A673 (cell line): ENCODE measurements at regions not wholly inside any gene's neighbourhood (a gene's known extent, or its start where the extent isn't known, plus 50 kb on each side); places are given as distances from the start of the nearest gene placed in this dataset.
"Not testable (repeated sequence)": the region's sequence is repeated elsewhere in the genome, so short reads cannot be mapped to it uniquely, and the experiment has no call there.

Source experiments
- BruUV-seq: library from RNA; stranded (reverse); fragments of 400-500 nt; replicated peaks from 2 replicates; lab custom pipeline; 2021; lab: Mats Ljungman, UMichigan
- CTCF ChIA-PET: fragments of 300-600 bp; sonication (Branson Sonifier 250); formaldehyde crosslinking; loops from one replicate; lab custom pipeline; 2022; ENCODE audit warnings: antibody characterized with exemption; lab: Charles Lee
- POLR2A ChIA-PET: fragments of 300-600 bp; sonication (Branson Sonifier 250); formaldehyde crosslinking; loops from one replicate; lab custom pipeline; 2022; ENCODE audit warnings: antibody characterized with exemption; ENCODE audit not compliant: low non-redundant PET; lab: Charles Lee
- DNase-seq: peaks from one replicate; pipeline ENCODE4 v3.0.0-alpha.2; 2015; ENCODE audit warnings: low spot score
- H3K27ac ChIP-seq: fragments of 200-600 bp; sonication (generic); 2 replicates; pipeline ENCODE4 v1.5.1; 2016; ENCODE audit warnings: mixed run types, low read depth, mild to moderate bottlenecking, mixed read lengths, antibody characterized with exemption, low read length; ENCODE audit not compliant: poor library complexity, severe bottlenecking
- H3K27me3 ChIP-seq: fragments of 200-600 bp; sonication (generic); replicated peaks from 2 replicates; pipeline ENCODE4 v1.6.1; 2017; ENCODE audit warnings: mixed run types, low read depth, mild to moderate bottlenecking, mixed read lengths, antibody characterized with exemption, low read length; ENCODE audit not compliant: insufficient read depth, poor library complexity
- H3K36me3 ChIP-seq: fragments of 200-600 bp; sonication (generic); 2 replicates; pipeline ENCODE4 v1.6.1; 2016; ENCODE audit warnings: mixed run types, mild to moderate bottlenecking, mixed read lengths, antibody characterized with exemption, low read length; ENCODE audit not compliant: insufficient read depth, poor library complexity, severe bottlenecking
- H3K4me1 ChIP-seq: fragments of 200-600 bp; sonication (generic); 2 replicates; pipeline ENCODE4 v1.6.1; 2017; ENCODE audit warnings: mixed run types, mild to moderate bottlenecking, mixed read lengths, antibody characterized with exemption, low read length; ENCODE audit not compliant: insufficient read depth, poor library complexity, severe bottlenecking
- H3K4me3 ChIP-seq: fragments of 200-600 bp; sonication (generic); 2 replicates; pipeline ENCODE4 v1.5.1; 2016; ENCODE audit warnings: low read depth, mixed run types, mild to moderate bottlenecking, mixed read lengths, low read length; ENCODE audit not compliant: poor library complexity, severe bottlenecking
- H3K9me3 ChIP-seq: fragments of 200-600 bp; sonication (generic); 2 replicates; pipeline ENCODE4 v1.6.1; 2016; ENCODE audit warnings: mixed run types, low read depth, mild to moderate bottlenecking, mixed read lengths, antibody characterized with exemption, low read length; ENCODE audit not compliant: poor library complexity, severe bottlenecking
- EZH2 ChIP-seq: fragments of 200-600 bp; sonication (generic); IDR thresholded peaks from 2 replicates; pipeline ENCODE4 v1.6.1; 2017; ENCODE audit warnings: borderline replicate concordance, low read depth, mild to moderate bottlenecking, mixed read lengths, antibody characterized with exemption, low read length; ENCODE audit not compliant: poor library complexity, severe bottlenecking
- intact Hi-C: fragments of 100-400 bp; cut with micrococcal nuclease; formaldehyde crosslinking; loops from one replicate; pipeline ENCODE4 v1.10.0; 2022; ENCODE audit not compliant: unreplicated experiment
- TF ChIP-seq, protein P1 (sequence below): fragments of 300-800, 200-600 bp; sonication (generic); conservative IDR thresholded peaks from 2 replicates; pipeline ENCODE4 v1.5.1; 2017; ENCODE audit warnings: low read depth, mild to moderate bottlenecking, antibody characterized with exemption, low read length, moderate library complexity, mixed read lengths

DNA sequence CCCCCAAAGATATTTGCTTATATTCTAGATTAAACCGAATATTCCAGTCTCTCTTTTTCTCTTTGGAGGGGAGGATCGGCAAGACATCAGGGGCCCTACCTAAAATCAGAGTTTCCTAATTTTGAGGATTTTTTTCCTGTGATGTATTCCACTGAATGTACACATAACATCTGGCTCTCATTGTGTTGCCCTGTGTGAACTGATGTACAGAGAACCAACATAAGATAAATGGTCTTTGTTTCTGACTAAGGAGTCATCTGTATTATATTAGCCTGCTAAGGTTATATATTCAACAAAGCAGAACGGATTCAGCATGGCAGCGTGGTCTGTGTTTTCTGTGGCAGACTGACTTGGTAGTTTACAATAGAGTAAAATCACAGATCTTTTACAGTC is 114.8 kb upstream of the NCAM2 start:
- no peak overlapping the region for H3K4me3 ChIP-seq
- no peaks in the 10 kb centered on the region for H3K27me3 ChIP-seq
- intact Hi-C loops, result loop anchor here (5.0 to 10.0 kb wide), 3 partner anchors 84 to 1929 kb away; no protein-coding TSS in a partner anchor
- ChIA-PET CTCF (no interaction called here), POLR2A (no interaction called here)
- TF ChIP-seq, protein P1, sequence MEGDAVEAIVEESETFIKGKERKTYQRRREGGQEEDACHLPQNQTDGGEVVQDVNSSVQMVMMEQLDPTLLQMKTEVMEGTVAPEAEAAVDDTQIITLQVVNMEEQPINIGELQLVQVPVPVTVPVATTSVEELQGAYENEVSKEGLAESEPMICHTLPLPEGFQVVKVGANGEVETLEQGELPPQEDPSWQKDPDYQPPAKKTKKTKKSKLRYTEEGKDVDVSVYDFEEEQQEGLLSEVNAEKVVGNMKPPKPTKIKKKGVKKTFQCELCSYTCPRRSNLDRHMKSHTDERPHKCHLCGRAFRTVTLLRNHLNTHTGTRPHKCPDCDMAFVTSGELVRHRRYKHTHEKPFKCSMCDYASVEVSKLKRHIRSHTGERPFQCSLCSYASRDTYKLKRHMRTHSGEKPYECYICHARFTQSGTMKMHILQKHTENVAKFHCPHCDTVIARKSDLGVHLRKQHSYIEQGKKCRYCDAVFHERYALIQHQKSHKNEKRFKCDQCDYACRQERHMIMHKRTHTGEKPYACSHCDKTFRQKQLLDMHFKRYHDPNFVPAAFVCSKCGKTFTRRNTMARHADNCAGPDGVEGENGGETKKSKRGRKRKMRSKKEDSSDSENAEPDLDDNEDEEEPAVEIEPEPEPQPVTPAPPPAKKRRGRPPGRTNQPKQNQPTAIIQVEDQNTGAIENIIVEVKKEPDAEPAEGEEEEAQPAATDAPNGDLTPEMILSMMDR, result no peak
- TF ChIP-seq EZH2, result no peak
- no peak overlapping the region for H3K27ac ChIP-seq
- H3K36me3 ChIP-seq, result no peaks in the 10 kb centered on the region
- no TSS peak for BruUV-seq
- peaks cover 10% of the 10 kb centered on the region for H3K4me1 ChIP-seq
- no peaks in the 10 kb centered on the region for H3K9me3 ChIP-seq
- DNase-seq, result no peak

DNA sequence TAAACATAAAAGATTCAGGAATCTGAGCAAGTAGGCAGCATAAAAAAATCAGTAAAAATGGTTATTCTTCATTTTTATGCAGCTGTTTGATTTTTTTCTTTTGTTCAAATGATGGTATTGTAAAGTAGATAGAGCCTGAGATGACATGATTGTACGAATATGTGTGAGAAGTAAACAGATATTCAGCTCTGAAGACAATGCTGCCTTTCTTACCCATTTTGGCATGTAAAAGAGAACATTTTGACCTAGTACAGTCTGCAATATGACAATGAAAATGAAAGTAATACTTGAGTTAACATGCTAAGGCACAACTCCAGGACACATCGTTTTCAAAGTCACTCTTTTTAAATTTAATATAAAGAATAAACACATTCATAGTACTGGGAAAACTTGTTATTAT is 95.7 kb upstream of the NCAM2 start:
- H3K27me3 ChIP-seq, result no peaks in the 10 kb centered on the region
- ChIA-PET POLR2A (no interaction called here), CTCF (no interaction called here)
- no peak overlapping the region for H3K4me3 ChIP-seq
- H3K27ac ChIP-seq, result no peak overlapping the region
- H3K36me3 ChIP-seq, result no peaks in the 10 kb centered on the region
- no peak for DNase-seq
- BruUV-seq, result no TSS peak
- no peaks in the 10 kb centered on the region for H3K4me1 ChIP-seq
- TF ChIP-seq, protein P1, result no peak
- no peak for TF ChIP-seq EZH2
- intact Hi-C loops, result no loop called here
- no peaks in the 10 kb centered on the region for H3K9me3 ChIP-seq

DNA sequence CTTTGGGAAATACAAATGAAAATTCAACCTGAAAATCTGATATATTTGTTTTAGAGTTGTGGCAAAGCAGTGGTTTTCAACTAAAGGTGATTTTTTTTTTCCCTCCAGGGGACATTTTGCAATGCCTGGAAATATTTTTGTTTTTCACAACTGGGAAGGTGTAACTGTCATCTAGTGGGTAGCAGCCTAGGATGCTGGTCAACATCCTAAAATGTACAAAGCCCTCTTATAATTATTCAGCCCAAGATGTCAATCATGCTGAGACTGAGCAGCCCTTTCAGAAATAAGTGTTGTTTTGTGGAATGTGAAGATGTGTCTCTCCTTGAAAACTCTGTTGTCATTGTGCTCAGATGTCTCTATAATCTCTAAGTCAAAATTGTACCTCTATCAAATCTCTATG is 95.2 kb upstream of the NCAM2 start:
- ChIA-PET POLR2A (no interaction called here), CTCF (no interaction called here)
- Histone ChIP-seq H3K9me3 (no peaks in the 10 kb centered on the region), H3K4me1 (no peaks in the 10 kb centered on the region), H3K36me3 (no peaks in the 10 kb centered on the region), H3K27me3 (no peaks in the 10 kb centered on the region), H3K4me3 (no peak overlapping the region), H3K27ac (no peak overlapping the region)
- DNase-seq, result no peak
- intact Hi-C loops, result no loop called here
- TF ChIP-seq EZH2, result no peak
- TF ChIP-seq, protein P1, result no peak
- BruUV-seq, result no TSS peak

DNA sequence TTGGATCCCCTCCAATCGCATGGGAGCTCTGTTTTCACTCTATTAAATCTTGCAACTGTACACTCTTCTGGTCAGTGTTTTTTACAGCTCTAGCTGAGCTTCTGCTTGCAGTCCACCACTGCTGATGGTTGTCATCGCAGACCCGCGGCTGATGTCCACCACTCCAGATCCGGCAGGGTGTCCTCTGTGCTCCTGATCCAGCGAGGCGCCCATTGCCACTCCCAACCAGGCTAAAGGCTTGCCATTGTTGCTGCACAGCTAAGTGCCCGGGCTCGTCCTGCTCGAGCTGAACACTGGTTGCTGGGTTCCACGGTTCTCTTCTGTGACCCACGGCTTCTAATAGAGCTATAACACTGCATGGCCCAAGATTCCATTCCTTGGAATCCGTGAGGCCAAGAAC is 70.7 kb upstream of the NCAM2 start:
- not testable (repeated sequence) for DNase-seq, H3K4me3 ChIP-seq, BruUV-seq

More for the DNA sequence above, 70.7 kb upstream of the NCAM2 start:
- intact Hi-C loops, H3K36me3 ChIP-seq, H3K4me1 ChIP-seq, H3K9me3 ChIP-seq, H3K27ac ChIP-seq, CTCF ChIA-PET, H3K27me3 ChIP-seq: not testable (repeated sequence)
- POLR2A ChIA-PET, result interaction anchor here (0.6 kb wide), 1 partner anchor 20 kb away, joined by 5 read pairs; no protein-coding TSS in a partner anchor
